ENCODE measurements at regions not wholly inside any gene's neighbourhood (a gene's known extent, or its start where the extent isn't known, plus 50 kb on each side); places are given as distances from the start of the nearest gene placed in this dataset.

DNA sequence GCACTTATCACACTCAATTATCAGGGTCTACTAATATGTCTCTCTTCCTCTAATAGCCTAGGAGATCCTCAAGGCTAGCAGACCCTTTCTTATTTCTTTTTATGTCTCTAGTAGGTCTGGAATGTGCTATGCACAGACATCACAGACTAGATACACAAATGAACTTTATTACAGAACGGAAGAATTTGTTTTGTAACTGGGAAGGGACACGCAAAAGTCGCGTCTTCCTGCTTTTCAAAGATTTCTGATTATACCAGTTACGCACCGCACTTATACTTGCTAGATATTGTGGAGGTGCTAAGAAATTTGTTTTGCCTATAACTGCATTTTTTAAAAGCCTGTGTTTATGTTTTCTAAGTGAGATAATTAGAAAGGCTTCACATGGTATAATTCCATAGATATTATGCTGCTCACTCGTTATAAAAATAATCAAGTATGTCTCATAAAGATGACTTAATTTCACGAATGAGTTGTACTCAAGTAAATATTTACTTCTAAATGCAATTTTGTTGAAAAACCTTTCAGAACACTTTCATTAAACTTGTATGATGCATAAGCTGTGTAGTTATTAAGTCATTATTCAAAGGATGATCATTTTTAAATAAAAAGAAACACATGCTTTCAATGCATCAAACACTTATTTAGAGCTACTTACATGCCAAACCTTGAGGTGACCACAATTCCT, 662.6 kb downstream of the ACTL7B start:
- no peak overlapping the region for H3K9ac ChIP-seq (ENCODE audit: low read depth, low read length)
- no peaks in the 10 kb centered on the region for H3K9me3 ChIP-seq (ENCODE audit: control insufficient read depth, insufficient read depth, low read length)
- H3K4me3 ChIP-seq (ENCODE audit: low read depth, low read length): no peak overlapping the region
- no peaks in the 10 kb centered on the region for H3K27me3 ChIP-seq (ENCODE audit: control insufficient read depth, insufficient read depth, low read length)
- H3K36me3 ChIP-seq (ENCODE audit: control insufficient read depth, insufficient read depth, low read length): no peaks in the 10 kb centered on the region
- no peaks in the 10 kb centered on the region for H3K4me1 ChIP-seq (ENCODE audit: control insufficient read depth, insufficient read depth, low read length)

DNA sequence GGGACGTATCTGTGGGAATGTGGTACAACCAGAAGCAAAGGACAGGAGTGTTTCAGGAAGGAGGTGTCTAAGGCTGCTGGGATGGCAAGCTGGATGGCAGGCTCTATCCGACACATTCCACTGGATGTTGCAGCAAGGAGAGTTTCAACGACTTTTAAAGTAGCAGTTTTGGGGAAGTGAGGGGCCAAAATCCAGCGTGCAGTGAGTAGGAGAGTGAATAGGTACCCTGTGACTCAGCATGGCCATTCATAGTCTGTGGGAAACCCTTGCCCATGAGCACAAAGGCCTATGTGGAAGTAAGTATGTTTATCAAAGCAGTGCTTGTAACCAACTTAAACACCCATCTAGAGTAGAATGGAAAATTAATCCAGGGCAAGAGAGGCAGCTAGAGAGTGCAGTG, 664.7 kb downstream of the ACTL7B start:
- no peaks in the 10 kb centered on the region for H3K27me3 ChIP-seq (ENCODE audit: control insufficient read depth, insufficient read depth, low read length)
- no peak overlapping the region for H3K9ac ChIP-seq (ENCODE audit: low read depth, low read length)
- H3K36me3 ChIP-seq (ENCODE audit: control insufficient read depth, insufficient read depth, low read length): no peaks in the 10 kb centered on the region
- no peak overlapping the region for H3K4me3 ChIP-seq (ENCODE audit: low read depth, low read length)
- H3K4me1 ChIP-seq (ENCODE audit: control insufficient read depth, insufficient read depth, low read length): no peaks in the 10 kb centered on the region
- H3K9me3 ChIP-seq (ENCODE audit: control insufficient read depth, insufficient read depth, low read length): no peaks in the 10 kb centered on the region

DNA sequence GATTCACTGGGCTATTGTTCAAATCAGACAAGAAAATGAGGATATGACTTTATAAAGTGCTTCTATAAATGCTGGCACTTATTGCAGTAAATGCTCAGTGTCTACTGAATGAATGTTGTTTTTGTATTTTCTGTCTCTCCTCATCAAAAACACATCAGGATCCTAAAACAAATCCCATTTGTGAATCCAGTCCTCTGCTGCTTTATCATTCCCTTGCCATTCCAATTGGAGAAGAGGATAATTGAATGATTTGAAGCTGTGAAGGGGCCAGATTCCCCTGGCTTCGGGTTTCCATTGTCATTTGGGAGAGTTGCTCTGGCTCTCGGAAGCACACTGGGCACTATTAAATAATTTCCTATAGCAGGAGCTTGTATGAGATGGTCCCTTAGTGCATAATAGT, 666.8 kb downstream of the ACTL7B start:
- H3K27me3 ChIP-seq (ENCODE audit: control insufficient read depth, insufficient read depth, low read length): no peaks in the 10 kb centered on the region
- H3K4me1 ChIP-seq (ENCODE audit: control insufficient read depth, insufficient read depth, low read length): no peaks in the 10 kb centered on the region
- no peaks in the 10 kb centered on the region for H3K36me3 ChIP-seq (ENCODE audit: control insufficient read depth, insufficient read depth, low read length)
- H3K4me3 ChIP-seq (ENCODE audit: low read depth, low read length): no peak overlapping the region
- no peak overlapping the region for H3K9ac ChIP-seq (ENCODE audit: low read depth, low read length)
- no peaks in the 10 kb centered on the region for H3K9me3 ChIP-seq (ENCODE audit: control insufficient read depth, insufficient read depth, low read length)

DNA sequence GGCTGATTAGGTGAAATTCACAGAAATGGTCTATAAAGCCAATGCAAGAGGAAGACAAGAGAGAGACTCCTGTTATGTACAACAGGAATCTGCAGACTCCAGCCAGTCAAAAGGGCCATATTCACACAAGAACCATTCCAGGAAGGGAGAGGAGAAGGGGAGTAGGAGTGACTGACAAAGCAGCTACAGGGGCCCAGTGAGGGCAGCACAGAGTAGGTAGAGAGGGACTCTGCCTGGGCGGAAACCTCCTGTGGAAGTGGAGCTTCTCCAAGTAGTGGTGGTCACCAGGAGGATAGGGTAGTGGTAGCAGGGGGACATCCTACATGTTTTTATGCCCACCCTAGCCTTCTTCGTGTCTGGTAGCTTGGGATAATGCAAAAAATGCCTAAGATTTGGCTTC, 667.3 kb downstream of the ACTL7B start:
- no peaks in the 10 kb centered on the region for H3K4me1 ChIP-seq (ENCODE audit: control insufficient read depth, insufficient read depth, low read length)
- no peaks in the 10 kb centered on the region for H3K9me3 ChIP-seq (ENCODE audit: control insufficient read depth, insufficient read depth, low read length)
- no peak overlapping the region for H3K4me3 ChIP-seq (ENCODE audit: low read depth, low read length)
- no peak overlapping the region for H3K9ac ChIP-seq (ENCODE audit: low read depth, low read length)
- H3K36me3 ChIP-seq (ENCODE audit: control insufficient read depth, insufficient read depth, low read length): no peaks in the 10 kb centered on the region
- H3K27me3 ChIP-seq (ENCODE audit: control insufficient read depth, insufficient read depth, low read length): no peaks in the 10 kb centered on the region

DNA sequence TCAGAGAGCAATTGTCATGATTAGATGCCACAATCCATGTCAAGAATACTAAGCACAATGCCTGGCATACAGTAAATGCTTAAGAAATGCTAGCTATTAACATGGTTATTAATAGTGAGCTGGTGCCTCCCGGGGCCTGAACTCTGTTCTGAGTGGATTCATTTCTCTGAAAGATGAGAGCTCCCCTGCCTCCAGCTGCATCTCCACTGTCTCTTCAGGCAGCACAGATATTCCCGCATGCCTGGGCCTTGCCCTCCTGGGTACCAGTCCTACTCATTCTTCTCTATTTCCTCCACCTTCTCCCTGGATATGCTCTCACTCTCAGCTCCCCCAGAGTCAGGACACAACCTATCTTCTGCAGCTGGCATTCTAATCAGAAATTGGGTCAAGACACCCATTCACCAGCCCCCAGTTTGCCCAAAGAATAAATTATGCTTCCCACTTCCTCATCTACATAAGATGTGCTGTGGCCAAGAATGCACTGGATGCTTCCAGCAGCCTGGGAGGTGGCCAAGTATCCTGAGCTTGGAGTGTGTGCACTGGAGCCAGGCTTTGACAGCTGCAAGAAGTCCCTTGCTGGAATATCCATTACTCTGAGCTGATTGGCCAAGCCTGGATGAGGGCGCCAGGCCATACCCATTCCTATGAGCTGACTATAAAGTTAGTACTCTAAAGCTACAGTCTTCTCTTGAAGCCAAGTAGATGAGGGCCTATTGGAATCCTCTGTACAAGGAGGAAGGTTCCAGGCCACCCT, 669.0 kb downstream of the ACTL7B start:
- H3K27me3 ChIP-seq (ENCODE audit: control insufficient read depth, insufficient read depth, low read length): no peaks in the 10 kb centered on the region
- no peaks in the 10 kb centered on the region for H3K36me3 ChIP-seq (ENCODE audit: control insufficient read depth, insufficient read depth, low read length)
- H3K4me1 ChIP-seq (ENCODE audit: control insufficient read depth, insufficient read depth, low read length): no peaks in the 10 kb centered on the region
- H3K9ac ChIP-seq (ENCODE audit: low read depth, low read length): no peak overlapping the region
- H3K9me3 ChIP-seq (ENCODE audit: control insufficient read depth, insufficient read depth, low read length): no peaks in the 10 kb centered on the region
- H3K4me3 ChIP-seq (ENCODE audit: low read depth, low read length): no peak overlapping the region

DNA sequence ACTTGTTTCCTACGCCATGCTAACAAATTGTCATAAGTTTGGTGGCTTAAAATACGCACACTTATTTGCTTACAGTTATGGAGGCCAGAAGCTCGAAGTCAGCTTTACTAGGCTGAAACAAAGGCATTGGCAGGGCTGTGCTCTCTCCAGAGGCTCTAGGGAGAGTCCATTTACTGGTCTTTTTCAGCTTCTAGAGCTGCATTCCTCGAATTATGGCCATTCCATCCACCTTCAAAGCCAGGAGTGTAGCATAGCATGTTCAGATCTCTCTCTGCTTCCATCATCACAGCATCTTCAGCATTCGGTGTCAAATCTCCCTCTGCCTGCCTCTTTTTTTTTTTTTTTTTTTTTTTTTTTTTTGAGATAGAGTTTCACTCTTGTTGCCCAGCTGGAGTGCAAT, 670.2 kb downstream of the ACTL7B start:
- no peak overlapping the region for H3K9ac ChIP-seq (ENCODE audit: low read depth, low read length)
- no peak overlapping the region for H3K4me3 ChIP-seq (ENCODE audit: low read depth, low read length)

DNA sequence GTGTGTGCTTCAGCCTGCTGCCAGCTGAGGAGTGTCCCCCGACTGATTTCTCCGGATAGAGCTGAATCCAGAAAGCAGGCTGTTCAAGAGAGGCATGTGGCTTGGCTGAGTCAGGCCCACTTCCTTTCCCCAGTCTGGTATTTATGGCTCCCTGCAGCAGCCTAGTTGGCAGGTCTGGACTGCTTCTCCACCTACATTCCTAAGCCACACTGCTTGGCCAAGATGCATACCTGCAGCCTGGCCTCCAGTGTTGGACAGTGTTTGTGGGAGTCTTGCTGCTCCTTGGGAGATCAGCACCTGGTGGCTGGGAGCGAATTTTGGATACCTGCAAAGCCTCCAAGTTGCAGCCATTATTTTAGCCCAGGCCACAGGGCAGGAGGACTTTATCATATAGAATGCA, 670.8 kb downstream of the ACTL7B start:
- no peaks in the 10 kb centered on the region for H3K27me3 ChIP-seq (ENCODE audit: control insufficient read depth, insufficient read depth, low read length)
- H3K36me3 ChIP-seq (ENCODE audit: control insufficient read depth, insufficient read depth, low read length): no peaks in the 10 kb centered on the region
- no peaks in the 10 kb centered on the region for H3K9me3 ChIP-seq (ENCODE audit: control insufficient read depth, insufficient read depth, low read length)
- H3K4me1 ChIP-seq (ENCODE audit: control insufficient read depth, insufficient read depth, low read length): no peaks in the 10 kb centered on the region
- H3K9ac ChIP-seq (ENCODE audit: low read depth, low read length): no peak overlapping the region
- H3K4me3 ChIP-seq (ENCODE audit: low read depth, low read length): no peak overlapping the region

More for the DNA sequence above, 670.2 kb downstream of the ACTL7B start:
- no peaks in the 10 kb centered on the region for H3K9me3 ChIP-seq (ENCODE audit: control insufficient read depth, insufficient read depth, low read length)
- no peaks in the 10 kb centered on the region for H3K36me3 ChIP-seq (ENCODE audit: control insufficient read depth, insufficient read depth, low read length)
- no peaks in the 10 kb centered on the region for H3K4me1 ChIP-seq (ENCODE audit: control insufficient read depth, insufficient read depth, low read length)
- no peaks in the 10 kb centered on the region for H3K27me3 ChIP-seq (ENCODE audit: control insufficient read depth, insufficient read depth, low read length)

DNA sequence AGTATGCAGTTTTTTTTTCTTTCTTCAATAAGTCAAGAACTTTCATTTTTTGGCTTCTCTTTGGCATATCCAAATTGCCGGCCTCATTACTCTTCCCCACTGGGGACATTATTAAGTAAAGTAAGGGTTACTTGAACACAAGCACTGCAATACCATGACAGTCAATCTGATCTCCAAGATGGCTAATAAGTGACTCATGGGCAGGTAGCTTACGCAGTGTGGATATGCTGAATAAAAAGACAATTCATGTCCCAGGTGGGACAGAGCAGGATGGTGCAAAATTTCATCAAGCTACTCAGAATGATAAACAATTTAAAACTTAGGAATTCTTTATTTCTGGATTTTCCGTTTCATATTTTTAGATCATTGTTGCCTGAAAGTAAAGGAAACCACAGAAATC, 671.8 kb downstream of the ACTL7B start:
- no peaks in the 10 kb centered on the region for H3K4me1 ChIP-seq (ENCODE audit: control insufficient read depth, insufficient read depth, low read length)
- H3K27me3 ChIP-seq (ENCODE audit: control insufficient read depth, insufficient read depth, low read length): no peaks in the 10 kb centered on the region
- H3K36me3 ChIP-seq (ENCODE audit: control insufficient read depth, insufficient read depth, low read length): no peaks in the 10 kb centered on the region
- H3K9ac ChIP-seq (ENCODE audit: low read depth, low read length): no peak overlapping the region
- H3K9me3 ChIP-seq (ENCODE audit: control insufficient read depth, insufficient read depth, low read length): no peaks in the 10 kb centered on the region
- H3K4me3 ChIP-seq (ENCODE audit: low read depth, low read length): no peak overlapping the region

DNA sequence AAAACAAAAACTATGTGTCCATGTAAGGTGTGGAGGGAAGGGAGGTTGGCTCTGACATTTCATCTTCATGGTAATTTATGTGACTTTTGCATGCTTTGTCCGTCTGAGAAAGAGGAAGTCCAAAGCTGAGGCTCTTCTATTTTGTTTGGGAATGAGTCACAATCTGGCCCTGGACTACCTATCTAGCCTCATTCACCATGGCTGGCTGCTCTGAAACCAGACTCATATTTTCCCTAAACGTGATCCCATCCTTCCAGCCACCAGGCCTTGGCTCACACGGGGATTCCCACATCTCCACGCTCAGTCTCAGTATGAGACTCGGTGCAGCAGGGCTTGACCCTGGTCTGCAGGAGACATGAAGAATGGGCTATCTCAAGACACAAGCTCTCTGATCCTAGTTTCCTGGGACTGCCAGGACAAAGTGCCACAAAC, 672.8 kb downstream of the ACTL7B start:
- no peaks in the 10 kb centered on the region for H3K4me1 ChIP-seq (ENCODE audit: control insufficient read depth, insufficient read depth, low read length)
- no peak overlapping the region for H3K9ac ChIP-seq (ENCODE audit: low read depth, low read length)
- H3K9me3 ChIP-seq (ENCODE audit: control insufficient read depth, insufficient read depth, low read length): no peaks in the 10 kb centered on the region
- H3K4me3 ChIP-seq (ENCODE audit: low read depth, low read length): no peak overlapping the region
- no peaks in the 10 kb centered on the region for H3K27me3 ChIP-seq (ENCODE audit: control insufficient read depth, insufficient read depth, low read length)
- H3K36me3 ChIP-seq (ENCODE audit: control insufficient read depth, insufficient read depth, low read length): no peaks in the 10 kb centered on the region

DNA sequence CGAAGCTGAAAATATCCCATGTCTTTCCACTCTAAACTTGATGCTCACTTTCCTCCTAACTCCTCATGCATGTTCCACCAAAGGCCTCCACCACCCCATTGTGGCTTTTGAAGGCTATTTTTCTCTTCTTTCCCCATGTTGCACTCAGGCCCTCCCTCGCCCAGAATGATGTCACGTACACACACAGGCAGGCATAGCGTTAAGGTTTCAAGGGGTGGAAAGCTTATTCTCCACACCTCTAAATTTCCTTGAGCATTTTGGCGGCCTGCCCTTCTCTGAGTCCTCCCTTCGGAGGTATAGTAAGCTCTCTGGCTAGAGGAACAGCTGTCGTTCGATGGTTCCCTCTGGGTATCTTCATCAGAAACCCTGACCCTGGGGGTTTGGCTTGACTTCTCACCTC, 673.5 kb downstream of the ACTL7B start:
- no peaks in the 10 kb centered on the region for H3K4me1 ChIP-seq (ENCODE audit: control insufficient read depth, insufficient read depth, low read length)
- no peaks in the 10 kb centered on the region for H3K27me3 ChIP-seq (ENCODE audit: control insufficient read depth, insufficient read depth, low read length)
- no peak overlapping the region for H3K4me3 ChIP-seq (ENCODE audit: low read depth, low read length)
- H3K9ac ChIP-seq (ENCODE audit: low read depth, low read length): no peak overlapping the region
- no peaks in the 10 kb centered on the region for H3K9me3 ChIP-seq (ENCODE audit: control insufficient read depth, insufficient read depth, low read length)
- no peaks in the 10 kb centered on the region for H3K36me3 ChIP-seq (ENCODE audit: control insufficient read depth, insufficient read depth, low read length)

DNA sequence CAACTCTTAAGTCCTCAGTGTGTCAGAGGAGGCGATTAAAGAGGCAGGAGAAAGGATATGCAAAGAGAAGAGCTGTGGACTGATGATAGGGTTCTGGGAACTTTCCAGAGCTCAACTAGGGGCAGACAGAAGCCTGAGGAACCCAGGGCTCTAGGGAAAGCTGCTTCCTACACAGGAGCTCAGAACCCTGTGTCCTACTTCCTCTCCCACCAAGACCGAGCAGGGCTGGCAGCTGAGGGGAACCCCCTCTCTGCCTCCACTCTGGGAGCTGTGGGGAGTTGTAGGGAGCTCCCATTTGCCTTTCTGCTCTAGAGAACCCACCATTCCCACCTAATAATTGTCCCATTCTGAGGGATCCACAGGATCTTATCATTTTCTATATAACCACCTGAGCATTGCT, 674.3 kb downstream of the ACTL7B start:
- H3K9ac ChIP-seq (ENCODE audit: low read depth, low read length): no peak overlapping the region
- no peaks in the 10 kb centered on the region for H3K36me3 ChIP-seq (ENCODE audit: control insufficient read depth, insufficient read depth, low read length)
- H3K9me3 ChIP-seq (ENCODE audit: control insufficient read depth, insufficient read depth, low read length): no peaks in the 10 kb centered on the region
- no peaks in the 10 kb centered on the region for H3K27me3 ChIP-seq (ENCODE audit: control insufficient read depth, insufficient read depth, low read length)
- no peak overlapping the region for H3K4me3 ChIP-seq (ENCODE audit: low read depth, low read length)
- H3K4me1 ChIP-seq (ENCODE audit: control insufficient read depth, insufficient read depth, low read length): no peaks in the 10 kb centered on the region

DNA sequence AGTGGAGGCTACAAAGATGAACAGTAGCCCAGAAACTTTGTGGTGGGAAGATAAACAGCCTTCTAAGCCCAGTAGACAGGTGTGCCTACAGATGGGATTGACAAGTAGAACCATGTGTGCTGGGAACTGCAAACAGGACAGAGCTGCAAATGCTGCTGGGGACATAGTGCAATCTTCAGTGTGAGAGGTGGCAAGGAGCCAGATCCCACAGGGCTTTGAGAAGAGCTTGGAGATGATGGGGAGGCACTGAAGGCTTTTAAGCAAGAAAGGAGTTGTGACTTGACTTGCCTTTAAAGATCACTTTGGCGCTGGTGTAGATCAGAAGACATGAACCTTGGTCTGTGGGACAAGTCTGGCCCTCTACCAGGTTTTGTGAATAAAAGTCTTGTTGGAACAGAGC, 675.2 kb downstream of the ACTL7B start:
- no peaks in the 10 kb centered on the region for H3K27me3 ChIP-seq (ENCODE audit: control insufficient read depth, insufficient read depth, low read length)
- no peaks in the 10 kb centered on the region for H3K9me3 ChIP-seq (ENCODE audit: control insufficient read depth, insufficient read depth, low read length)
- no peak overlapping the region for H3K9ac ChIP-seq (ENCODE audit: low read depth, low read length)
- H3K4me1 ChIP-seq (ENCODE audit: control insufficient read depth, insufficient read depth, low read length): no peaks in the 10 kb centered on the region
- H3K4me3 ChIP-seq (ENCODE audit: low read depth, low read length): no peak overlapping the region
- no peaks in the 10 kb centered on the region for H3K36me3 ChIP-seq (ENCODE audit: control insufficient read depth, insufficient read depth, low read length)

Data from iPS-15b (cell line).